Suppressor macrophage treated with lipopolysaccharide for 1 hour (primary cell): ENCODE measurements at regions not wholly inside any gene's neighbourhood (a gene's known extent, or its start where the extent isn't known, plus 50 kb on each side); places are given as distances from the start of the nearest gene placed in this dataset.
A peak's percentile ranks its signal among the peaks of the same experiment; 100 is the strongest.
"Not testable (repeated sequence)": the region's sequence is repeated elsewhere in the genome, so short reads cannot be mapped to it uniquely, and the experiment has no call there.

Source experiments
- DNase-seq, 3 donors: peaks; one replicate each; pipeline ENCODE4 v3.0.0-alpha.2; 2020 to 2022

GRCh38 chr20:56885521-56885920, 256.4 kb downstream of the TFAP2C start:
- DNase-seq, result no peak

- DNase-seq, result no peak
These were observed 260.9 kb downstream of the TFAP2C start for GRCh38 chr20:56890011-56890410.

- no peak for DNase-seq
These were observed 264.3 kb downstream of the TFAP2C start for GRCh38 chr20:56893226-56893917.

GRCh38 chr20:56896447-56896846, 267.3 kb downstream of the TFAP2C start:
- DNase-seq, result no peak

- no peak for DNase-seq
These were observed 268.3 kb downstream of the TFAP2C start for GRCh38 chr20:56897318-56897957.

DNA sequence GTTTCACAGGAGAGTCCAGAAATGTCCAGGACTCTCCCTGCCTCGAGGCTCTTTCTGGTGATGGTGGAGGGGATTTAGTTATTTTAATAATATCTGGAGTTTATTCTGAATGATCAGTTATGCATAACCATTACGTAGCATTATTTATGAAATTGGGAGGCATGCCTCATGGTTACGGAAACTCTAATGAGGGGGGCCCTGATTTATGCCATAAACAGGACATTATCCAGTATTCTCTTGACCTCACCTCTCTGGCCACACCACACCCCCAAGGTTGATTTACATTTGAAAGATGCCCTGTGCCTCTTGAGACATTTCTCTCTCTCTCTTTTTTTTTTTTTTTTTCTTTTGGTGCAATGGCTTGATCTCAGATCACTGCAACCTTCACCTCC, 268.8 kb downstream of the TFAP2C start:
- no peak for DNase-seq

GRCh38 chr20:56899506-56899905, 270.4 kb downstream of the TFAP2C start:
- DNase-seq, result no peak

DNA sequence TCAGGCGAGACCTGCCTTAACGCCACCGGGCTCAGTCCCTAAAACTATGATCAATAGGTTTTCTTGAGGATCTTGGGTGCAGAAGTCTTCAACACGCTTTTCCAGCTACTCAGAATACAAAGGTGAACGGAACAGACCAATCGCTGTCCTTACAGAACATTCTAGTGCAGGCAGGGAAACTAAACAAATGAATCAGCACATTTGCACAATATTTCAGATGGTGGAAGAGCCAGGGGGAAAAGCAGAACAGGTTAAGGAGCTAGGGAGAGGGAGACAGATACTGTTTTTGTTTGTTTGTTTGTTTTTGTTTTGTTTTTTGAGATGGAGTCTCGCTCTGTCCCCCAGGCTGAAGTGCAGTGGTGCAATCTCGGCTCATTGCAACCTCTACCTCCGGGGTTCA, 271.1 kb downstream of the TFAP2C start:
- DNase-seq, result no peak

GRCh38 chr20:56903421-56903820, 274.3 kb downstream of the TFAP2C start:
- DNase-seq, result no peak

DNA sequence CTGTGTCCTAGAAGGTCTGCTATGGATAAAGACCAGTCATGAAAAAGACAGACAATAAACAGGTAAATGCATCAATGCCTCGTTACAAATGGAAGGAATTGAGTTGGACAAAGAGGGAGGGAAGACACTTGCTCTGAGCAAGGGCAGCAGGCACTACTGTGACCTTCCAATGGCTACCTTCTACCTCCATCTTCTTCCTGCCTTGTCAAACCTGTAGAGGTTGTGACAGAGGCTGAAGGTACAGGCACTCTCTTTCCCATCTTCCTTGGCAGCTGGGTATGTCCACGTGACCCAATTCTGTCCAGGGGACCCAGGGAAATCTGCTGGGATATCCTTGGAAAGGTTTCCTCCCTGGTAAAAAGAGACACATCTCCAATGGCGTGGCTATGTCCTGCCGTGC, 274.8 kb downstream of the TFAP2C start:
- DNase-seq, result no peak

DNA sequence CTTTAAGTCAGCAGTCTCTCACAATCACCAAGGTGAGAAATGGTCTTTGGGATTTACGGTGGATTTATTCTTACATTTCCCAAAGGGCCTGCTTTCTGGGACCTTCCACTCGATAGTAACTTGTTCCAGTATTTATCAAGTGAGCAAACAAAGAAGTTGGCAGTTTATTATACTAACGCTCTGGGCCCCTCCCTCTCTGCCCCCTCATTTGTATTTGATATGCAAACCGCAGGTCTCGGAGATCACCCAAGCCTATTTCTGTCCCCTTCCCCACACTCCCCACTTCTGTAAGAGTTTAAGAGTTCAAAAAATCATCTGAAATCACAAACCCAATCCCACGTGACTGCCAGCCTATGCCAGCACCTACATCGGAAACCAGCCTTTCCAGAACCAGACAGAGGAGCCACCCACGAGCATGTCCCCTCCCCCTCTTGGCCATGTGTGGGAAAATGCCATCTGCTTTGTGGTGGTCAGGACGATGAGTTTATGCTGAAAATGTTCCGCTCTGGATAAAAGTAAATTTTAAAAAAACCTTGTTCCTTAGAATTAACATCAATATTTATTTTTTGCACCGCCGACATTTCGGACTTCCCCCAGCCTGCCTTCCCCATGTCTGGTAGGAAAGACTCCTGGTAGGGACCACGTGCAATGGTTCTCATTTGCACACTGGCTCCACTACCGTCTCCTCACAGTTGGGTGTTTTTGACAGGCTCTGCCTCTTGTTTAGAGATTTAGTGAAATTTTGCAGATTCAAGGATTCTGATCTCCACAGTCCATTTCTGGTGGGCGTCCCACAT, 281.0 kb downstream of the TFAP2C start:
- no peak for DNase-seq

- no peak for DNase-seq
These were observed 282.8 kb downstream of the TFAP2C start for GRCh38 chr20:56911946-56912345.

GRCh38 chr20:56914532-56914931, 285.4 kb downstream of the TFAP2C start:
- no peak for DNase-seq

- DNase-seq, result no peak
These were observed 287.2 kb downstream of the TFAP2C start for GRCh38 chr20:56916345-56916622.

DNA sequence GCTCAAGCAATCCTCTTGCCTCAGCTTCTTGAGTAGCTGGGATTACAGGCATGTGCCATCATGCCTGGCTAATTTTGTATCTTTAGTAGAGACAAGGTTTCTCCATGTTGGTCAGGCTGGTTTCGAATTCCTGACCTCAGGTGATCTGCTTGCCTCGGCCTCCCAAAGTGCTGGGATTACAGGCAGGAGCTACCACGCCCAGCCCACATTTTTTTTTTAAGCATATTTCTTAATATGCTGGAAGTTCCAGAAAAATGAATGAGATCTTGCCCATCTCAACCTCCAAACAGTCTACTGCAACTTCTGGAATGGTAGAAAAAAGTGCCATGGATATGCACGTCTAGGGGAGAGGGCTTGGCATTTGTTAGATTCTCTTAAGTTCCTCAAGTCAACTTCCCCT, 290.9 kb downstream of the TFAP2C start:
- DNase-seq, result not testable (repeated sequence)

DNA sequence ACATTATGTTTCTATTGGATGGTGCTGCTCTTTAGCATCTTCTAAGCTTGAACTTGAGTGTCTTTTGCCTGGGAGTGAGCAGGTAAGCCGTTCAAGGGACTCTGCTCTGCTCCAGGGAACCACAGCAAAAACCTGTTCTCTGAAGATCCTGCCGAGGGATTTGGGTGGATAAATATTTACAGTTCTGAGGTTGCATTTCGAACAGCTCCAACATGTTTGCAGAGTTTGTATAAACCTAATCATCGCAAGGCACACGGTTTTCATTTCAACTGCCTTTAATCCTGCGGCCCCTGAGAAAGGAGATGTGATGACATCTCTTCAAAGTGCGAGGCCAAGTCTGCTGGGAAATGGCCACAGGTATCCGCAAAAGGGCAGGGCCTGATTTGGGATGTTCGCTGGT, 293.4 kb downstream of the TFAP2C start:
- DNase-seq, result no peak

DNA sequence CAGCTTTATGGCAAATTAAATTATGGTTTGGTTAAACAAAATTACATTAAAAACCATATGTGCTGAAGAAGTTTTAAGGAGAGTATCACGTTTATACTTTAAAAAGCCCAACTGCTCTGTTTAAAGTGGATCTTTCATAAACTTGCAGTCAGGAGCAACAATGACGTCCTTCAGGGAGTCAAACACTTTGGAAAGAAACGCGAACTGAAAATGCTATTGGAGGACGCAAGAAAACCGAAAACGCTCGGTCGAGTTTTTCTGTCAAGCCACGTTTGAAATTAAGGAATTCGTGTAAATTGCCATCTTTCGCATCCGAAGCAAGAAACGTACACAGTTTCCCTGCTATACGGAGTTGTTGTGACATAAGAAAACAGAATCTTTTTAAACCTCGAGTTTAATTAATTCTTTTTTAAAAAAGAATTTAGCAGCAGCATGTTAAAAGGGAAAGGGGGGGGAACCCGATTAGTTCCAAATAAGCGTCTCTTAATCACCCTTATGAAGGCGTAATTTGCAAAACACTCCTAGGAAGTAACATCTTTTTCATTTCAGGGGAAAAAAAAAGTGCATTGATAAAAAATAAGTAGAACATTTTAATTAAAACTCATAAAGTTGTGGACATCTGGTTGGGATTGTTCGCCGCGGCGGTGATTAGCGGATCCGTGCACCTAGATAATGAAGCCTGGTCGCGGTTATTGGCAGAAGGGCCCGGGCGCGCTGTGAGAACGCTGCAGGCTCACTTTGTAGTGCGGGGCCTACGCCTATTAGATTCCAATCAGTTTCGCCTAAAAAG, 295.4 kb downstream of the TFAP2C start:
- DNase-seq, result no peak

DNA sequence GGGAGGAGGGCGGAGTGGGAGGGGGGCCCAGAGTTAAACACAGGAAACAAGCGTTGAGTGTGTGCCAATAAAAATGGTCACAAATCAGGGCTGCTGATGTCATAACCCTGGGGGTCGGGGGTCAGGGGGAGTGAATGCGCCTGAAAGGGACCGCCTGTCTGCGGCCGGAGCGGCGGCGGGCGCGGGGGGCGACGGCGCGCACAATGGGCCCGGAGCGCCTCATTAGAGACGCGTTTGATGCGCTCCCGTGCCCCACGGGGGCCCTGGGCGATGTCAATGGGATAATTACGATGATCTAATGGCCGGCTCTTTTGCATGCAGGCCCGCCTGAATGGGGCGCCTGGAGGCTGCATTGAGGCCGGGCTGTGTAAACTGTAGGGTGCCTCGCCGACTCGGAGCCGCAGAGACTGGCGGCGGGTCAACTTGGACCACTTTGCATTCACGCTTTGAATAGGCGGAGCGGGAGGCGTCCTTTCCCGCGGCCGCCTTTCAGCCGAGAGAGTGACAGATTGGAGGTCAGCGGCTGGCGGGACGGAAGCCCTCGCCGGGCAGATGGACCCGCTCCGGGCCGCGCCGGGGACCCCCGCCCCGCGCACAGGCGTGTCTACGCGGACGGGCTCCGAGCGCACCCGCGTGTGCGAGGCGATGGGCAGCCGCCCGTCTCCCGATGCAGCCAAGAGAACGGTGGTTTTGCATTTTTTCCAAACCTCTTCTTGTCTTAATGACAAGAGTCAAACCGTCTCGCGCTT, 296.1 kb downstream of the TFAP2C start:
- no peak for DNase-seq

DNA sequence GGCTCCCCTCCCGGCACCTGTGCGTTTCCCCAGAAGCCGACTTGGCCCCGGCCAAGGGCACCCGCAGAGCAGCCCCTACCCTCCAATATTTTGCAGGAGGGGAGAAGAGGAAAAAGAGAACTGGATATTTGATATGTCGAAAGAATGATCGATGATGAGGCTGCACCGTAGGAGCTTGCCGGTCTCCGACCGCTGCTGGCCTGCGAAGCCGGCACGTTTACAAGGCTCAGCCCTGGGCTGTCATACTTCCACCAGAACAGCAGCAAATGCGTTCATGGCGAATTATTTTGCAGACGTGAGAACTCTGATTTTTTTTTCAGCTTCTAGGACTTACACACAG, 296.7 kb downstream of the TFAP2C start:
- DNase-seq, result peak in 1 of 3 donors; percentile 11

DNA sequence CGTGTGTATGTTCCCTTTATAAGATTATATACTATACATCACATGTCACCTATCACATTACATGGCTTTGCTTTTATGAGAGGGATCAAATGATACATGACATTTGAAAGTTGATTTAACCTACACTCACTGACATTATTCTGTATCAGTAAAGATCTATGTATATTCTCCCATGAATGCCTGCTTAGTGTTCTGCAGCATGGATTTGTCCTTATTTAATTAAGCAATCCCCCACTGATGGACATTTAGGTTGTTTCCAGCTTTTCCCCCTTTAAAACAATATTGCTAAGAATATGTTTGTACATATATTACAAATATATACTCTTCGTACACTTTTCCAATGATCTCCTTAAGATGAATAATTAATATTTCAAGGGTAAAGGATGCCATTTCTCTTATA, 297.4 kb downstream of the TFAP2C start:
- peak in 1 of 3 donors; percentile 4 for DNase-seq

GRCh38 chr20:56927127-56927526, 298.0 kb downstream of the TFAP2C start:
- DNase-seq, result peak in 1 of 3 donors; percentile 8

DNA sequence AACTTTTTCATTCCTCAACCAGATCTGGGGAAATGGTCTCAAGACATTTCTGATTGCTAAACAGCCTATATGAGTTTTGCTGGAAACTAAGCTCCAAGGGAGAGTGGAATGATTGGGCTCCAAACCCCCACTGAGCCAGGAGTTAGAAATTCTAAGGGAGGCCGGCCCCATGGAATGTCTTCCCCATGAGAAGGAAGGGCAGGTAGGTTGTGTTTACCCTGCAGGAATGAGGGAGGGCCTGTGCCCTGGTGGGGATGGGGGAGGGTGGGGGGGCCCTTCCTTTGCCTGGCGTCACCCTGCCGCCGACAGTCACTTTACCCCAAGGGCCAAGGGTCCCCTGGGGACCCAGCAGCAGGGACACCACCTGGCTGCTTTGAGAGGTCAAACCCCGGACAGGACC, 298.9 kb downstream of the TFAP2C start:
- DNase-seq, result no peak

DNA sequence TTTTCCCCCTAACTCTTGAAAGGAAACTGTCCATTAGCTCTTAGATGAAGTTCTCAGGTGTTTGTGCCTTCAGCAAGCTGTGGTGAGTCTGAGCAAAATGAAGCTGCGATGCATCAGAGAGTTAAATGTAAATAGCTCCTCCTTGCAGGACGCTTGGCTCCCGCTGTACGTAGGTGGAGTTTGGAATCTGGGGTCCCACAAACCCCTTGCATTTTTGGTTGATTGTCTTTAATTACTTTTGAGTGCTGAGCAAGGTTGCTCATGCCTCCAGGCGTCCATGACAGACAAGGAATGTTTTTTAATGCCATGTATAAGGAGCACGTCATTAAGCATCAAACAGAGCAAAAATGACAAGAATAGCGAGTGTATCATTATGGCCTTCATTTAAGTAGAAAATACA, 300.5 kb downstream of the TFAP2C start:
- no peak for DNase-seq
